Right lobe of liver (tissue), 6 donors: ENCODE measurements at regions not wholly inside any gene's neighbourhood (a gene's known extent, or its start where the extent isn't known, plus 50 kb on each side); places are given as distances from the start of the nearest gene placed in this dataset.

Experiments used
- ATAC-seq, 4 donors: fragments of 200-7000 bp; cut with Tn5 transposase; one replicate each; pipeline ENCODE4 v1.9.1; 2020; ENCODE audit warnings: mild to moderate bottlenecking in 4 of 4, moderate library complexity in 4 of 4
- DNase-seq, 3 donors: peaks; one replicate each; pipeline ENCODE4 v3.0.0-alpha.2; 2020
- H3K27ac ChIP-seq, 3 donors: fragments of 200-600 bp; one replicate each; pipeline ENCODE4 v1.8.0; 2022
- H3K27me3 ChIP-seq, 2 donors: fragments of 200-600 bp; one replicate each; pipeline ENCODE4 v1.8.0; 2022
- H3K36me3 ChIP-seq, 4 donors: fragments of 200-600 bp; sonication (generic) in 1 of 4; one replicate each; pipeline versions ENCODE4 v1.5.1 to v1.8.0; 2017 to 2022; ENCODE audit warnings: control low read depth in 1 of 4
- H3K4me1 ChIP-seq, 4 donors: fragments of 200-600 bp; sonication (generic) in 1 of 4; one replicate each; pipeline versions ENCODE4 v1.5.1 to v1.8.0; 2017 to 2022; ENCODE audit warnings: control low read depth in 1 of 4
- H3K4me3 ChIP-seq, 3 donors: fragments of 200-600 bp; one replicate each; pipeline ENCODE4 v1.8.0; 2022
- H3K9me3 ChIP-seq, 4 donors: fragments of 200-600 bp; sonication (generic) in 1 of 4; one replicate each; pipeline versions ENCODE4 v1.5.1 to v1.8.0; 2017 to 2022; ENCODE audit warnings: control low read depth in 1 of 4
- POLR2A ChIP-seq: fragments of 450-650 bp; IDR thresholded peaks from one replicate; pipeline ENCODE4 v1.6.1; 2017; ENCODE audit warnings: antibody characterized with exemption, mild to moderate bottlenecking
- WGBS: methylation state at CpG from one replicate; pipeline ENCODE4 v1.1.6; 2018; ENCODE audit warnings: low coverage, low lambda C conversion rate; ENCODE audit not compliant: insufficient coverage; ENCODE audit errors: missing lambda C conversion rate; 5-methylcytosine and 5-hydroxymethylcytosine counted together
- intact Hi-C, 2 donors: fragments of 100-400 bp; cut with DNase I; formaldehyde crosslinking; loops; one replicate each; pipeline versions ENCODE4 v1.11.2 to v1.14.1; 2022
- TF ChIP-seq, protein P1 (sequence below), 4 donors: fragments of 200-600 bp in 3 of 4; fragments of 450-650 bp in 1 of 4; IDR thresholded peaks; one replicate each; pipeline versions ENCODE4 v1.5.1 to v1.8.0; 2016 to 2022; ENCODE audit warnings: antibody characterized with exemption in 4 of 4, mild to moderate bottlenecking in 2 of 4
- donor health status: DM: no; HTN: yes; CAD: no.
- donor health status: DM: no; HTN: no; CAD: no.
- donor health status: DM: no; HTN: no; CAD: no.
- donor health status: DM: no; HTN: yes; CAD: no.
- donor health status: DM: no; HTN: yes; CAD: no.

DNA sequence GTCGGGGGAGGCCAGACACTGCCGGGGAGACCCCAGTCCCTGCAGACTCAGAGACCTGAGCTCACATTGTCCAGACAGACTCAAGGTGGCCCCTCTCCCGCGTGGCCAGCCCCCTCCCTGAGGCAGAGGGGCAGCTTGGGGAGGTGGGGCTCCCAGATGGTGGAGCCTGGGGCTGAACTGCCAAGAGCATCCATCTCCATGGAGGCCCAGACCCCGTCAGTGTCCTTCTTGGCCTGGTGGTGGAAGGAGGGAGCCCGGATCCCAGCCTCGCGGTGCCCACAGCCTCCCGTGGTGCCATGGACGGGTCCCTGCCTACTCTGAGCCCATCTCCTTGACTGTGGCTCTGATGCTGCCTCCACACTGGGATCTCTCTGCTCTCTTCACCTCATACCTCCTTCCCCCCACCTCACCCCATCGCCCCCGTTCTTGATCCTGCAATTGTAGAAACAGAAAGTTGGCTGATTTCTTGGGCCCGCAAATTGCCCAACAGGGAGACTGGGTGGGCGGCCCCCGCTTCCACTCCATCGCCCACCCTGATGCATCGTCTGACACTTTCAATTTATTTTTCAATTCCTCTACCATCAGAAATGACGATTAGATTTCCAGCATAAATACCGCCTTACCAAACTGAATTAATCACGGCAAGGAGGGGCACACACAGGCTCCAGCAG is 348.9 kb downstream of the MATN1 start:
- intact Hi-C loops, result no loop called here
- TF ChIP-seq POLR2A, result no peak
- TF ChIP-seq, protein P1, sequence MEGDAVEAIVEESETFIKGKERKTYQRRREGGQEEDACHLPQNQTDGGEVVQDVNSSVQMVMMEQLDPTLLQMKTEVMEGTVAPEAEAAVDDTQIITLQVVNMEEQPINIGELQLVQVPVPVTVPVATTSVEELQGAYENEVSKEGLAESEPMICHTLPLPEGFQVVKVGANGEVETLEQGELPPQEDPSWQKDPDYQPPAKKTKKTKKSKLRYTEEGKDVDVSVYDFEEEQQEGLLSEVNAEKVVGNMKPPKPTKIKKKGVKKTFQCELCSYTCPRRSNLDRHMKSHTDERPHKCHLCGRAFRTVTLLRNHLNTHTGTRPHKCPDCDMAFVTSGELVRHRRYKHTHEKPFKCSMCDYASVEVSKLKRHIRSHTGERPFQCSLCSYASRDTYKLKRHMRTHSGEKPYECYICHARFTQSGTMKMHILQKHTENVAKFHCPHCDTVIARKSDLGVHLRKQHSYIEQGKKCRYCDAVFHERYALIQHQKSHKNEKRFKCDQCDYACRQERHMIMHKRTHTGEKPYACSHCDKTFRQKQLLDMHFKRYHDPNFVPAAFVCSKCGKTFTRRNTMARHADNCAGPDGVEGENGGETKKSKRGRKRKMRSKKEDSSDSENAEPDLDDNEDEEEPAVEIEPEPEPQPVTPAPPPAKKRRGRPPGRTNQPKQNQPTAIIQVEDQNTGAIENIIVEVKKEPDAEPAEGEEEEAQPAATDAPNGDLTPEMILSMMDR (IDR thresholded peaks at IDR 0.05), result no peak
- ATAC-seq (no peak), DNase-seq (no peak)
- no peaks in the 10 kb centered on the region for H3K9me3 ChIP-seq
- no peaks in the 10 kb centered on the region for H3K4me1 ChIP-seq
- WGBS, result 79% methylated on average over 8 of the region's 20 CpGs
- H3K27ac ChIP-seq, result no peak overlapping the region
- H3K36me3 ChIP-seq, result no peaks in the 10 kb centered on the region
- no peak overlapping the region for H3K4me3 ChIP-seq
- no peaks in the 10 kb centered on the region for H3K27me3 ChIP-seq

DNA sequence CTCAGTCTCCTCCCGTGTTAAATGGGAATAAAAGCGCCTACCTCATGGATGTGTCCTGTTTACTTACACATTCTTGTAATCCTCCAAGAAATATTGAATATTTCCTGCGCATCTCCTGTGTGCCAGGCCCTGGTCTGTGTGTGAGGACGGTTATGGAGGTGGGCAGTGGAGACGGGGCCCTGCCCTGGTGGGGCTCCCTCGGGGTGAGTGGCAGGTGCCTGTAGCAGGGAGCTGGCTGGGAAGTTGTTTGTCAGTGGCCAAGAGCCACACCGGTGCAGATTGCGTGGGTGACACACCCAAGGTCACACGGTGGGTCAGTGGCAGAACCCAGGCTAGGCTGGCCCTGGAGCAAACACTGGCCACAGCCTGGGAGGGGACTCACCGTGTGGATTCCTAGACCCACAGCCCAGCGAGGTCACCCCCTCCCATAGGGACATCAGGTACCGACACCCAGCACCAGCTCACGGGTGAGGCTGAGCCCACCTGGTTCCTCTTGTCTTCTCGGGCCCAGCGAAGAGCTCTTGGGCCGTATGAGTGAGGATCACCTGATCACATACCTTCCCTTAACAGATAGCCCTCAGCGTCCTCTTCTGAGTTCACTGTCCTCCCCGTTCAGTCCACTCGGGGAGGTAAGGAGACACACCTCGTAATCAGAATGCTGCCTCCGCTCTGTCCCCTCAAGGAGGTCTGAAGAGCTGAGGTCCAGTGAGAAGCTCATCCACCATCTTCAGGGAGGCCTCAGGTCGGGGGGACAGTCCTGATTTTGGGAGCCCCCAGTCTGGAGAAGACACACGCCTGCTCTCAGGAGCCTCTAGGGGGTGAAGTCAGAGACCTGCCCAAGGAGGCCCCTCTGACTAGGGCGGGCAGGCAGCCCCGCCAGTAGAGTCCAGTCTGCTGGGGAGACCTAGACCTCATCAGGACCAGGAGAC is 349.6 kb downstream of the MATN1 start:
- TF ChIP-seq, protein P1 (IDR thresholded peaks at IDR 0.05), result no peak
- TF ChIP-seq POLR2A, result no peak
- 63% methylated on average over 8 of the region's 25 CpGs for WGBS
- H3K27me3 ChIP-seq, result no peaks in the 10 kb centered on the region
- H3K27ac ChIP-seq, result no peak overlapping the region
- no peaks in the 10 kb centered on the region for H3K36me3 ChIP-seq
- intact Hi-C loops, result no loop called here
- DNase-seq (no peak), ATAC-seq (no peak)
- H3K9me3 ChIP-seq, result no peaks in the 10 kb centered on the region
- H3K4me1 ChIP-seq, result no peaks in the 10 kb centered on the region
- H3K4me3 ChIP-seq, result no peak overlapping the region

DNA sequence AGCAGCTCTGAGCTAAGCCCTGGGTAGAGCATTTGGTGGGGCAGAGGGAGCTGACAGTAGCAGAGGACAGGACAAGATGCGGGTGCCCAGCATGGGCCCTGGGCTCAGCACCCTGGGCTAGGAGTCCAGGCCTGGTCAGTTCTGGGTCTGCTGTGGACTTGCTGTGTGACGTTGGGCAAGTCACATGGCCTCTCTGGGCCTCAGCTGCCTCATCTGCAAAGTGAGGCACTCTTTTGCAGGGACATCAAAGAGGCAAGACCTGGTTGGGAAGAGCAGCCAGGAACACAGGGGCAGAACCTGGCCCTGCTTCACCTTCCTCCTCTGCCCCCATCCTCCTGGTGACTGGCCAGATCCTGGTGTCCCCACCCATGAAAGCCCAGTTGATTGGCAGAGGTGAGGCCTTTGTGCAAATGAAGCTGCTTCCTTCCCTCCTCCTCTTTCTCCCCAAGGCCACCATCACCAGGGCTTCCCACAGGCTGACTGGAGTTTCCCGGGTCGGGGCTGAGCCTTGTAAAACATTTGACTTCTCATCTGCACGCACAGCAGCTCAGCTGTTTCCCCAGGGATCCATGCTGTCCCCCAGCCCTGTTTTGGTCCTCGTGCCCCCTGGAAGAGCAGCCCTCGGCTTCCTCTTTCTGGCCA is 350.5 kb downstream of the MATN1 start:
- DNase-seq, result no peak
- no peaks in the 10 kb centered on the region for H3K27me3 ChIP-seq
- no peak for ATAC-seq
- TF ChIP-seq, protein P1 (IDR thresholded peaks at IDR 0.05), result no peak
- TF ChIP-seq POLR2A, result no peak
- no peaks in the 10 kb centered on the region for H3K36me3 ChIP-seq
- H3K27ac ChIP-seq, result no peak overlapping the region
- 44% methylated on average over 5 of the region's 7 CpGs for WGBS
- intact Hi-C loops, result no loop called here
- H3K9me3 ChIP-seq, result no peaks in the 10 kb centered on the region
- H3K4me3 ChIP-seq, result no peak overlapping the region
- H3K4me1 ChIP-seq, result no peaks in the 10 kb centered on the region

GRCh38 chr1:30371888-30372791 is 351.2 kb downstream of the MATN1 start:
- ATAC-seq (no peak), DNase-seq (no peak)
- Histone ChIP-seq H3K36me3 (no peaks in the 10 kb centered on the region), H3K27me3 (no peaks in the 10 kb centered on the region), H3K27ac (no peak overlapping the region), H3K9me3 (no peaks in the 10 kb centered on the region), H3K4me1 (no peaks in the 10 kb centered on the region), H3K4me3 (no peak overlapping the region)
- no peak for TF ChIP-seq POLR2A
- TF ChIP-seq, protein P1 (IDR thresholded peaks at IDR 0.05), result no peak
- WGBS, result 50% methylated on average over 5 of the region's 7 CpGs
- intact Hi-C loops, result no loop called here
